Choroid plexus epithelial cell (primary cell): ENCODE measurements at regions not wholly inside any gene's neighbourhood (a gene's known extent, or its start where the extent isn't known, plus 50 kb on each side); places are given as distances from the start of the nearest gene placed in this dataset.

ENCODE experiments used
- DNase-seq: peaks from one replicate; pipeline ENCODE4 v3.0.0-alpha.2; 2010; ENCODE audit warnings: low read depth
- H3K4me3 ChIP-seq: 2 replicates; pipeline ENCODE4 v1.5.1; 2011; ENCODE audit warnings: low read depth, mild to moderate bottlenecking, control low read depth, low read length, moderate library complexity
- CTCF ChIP-seq: conservative IDR thresholded peaks from 2 replicates; pipeline ENCODE4 v1.5.1; 2011; ENCODE audit warnings: low read depth, mild to moderate bottlenecking, control low read depth, inconsistent platforms, low read length, moderate library complexity

GRCh38 chr5:117982691-117983090 lies 1005.7 kb downstream of the DTWD2 start:
- H3K4me3 ChIP-seq: no peak overlapping the region
- no peak for DNase-seq
- TF ChIP-seq CTCF: no peak

DNA sequence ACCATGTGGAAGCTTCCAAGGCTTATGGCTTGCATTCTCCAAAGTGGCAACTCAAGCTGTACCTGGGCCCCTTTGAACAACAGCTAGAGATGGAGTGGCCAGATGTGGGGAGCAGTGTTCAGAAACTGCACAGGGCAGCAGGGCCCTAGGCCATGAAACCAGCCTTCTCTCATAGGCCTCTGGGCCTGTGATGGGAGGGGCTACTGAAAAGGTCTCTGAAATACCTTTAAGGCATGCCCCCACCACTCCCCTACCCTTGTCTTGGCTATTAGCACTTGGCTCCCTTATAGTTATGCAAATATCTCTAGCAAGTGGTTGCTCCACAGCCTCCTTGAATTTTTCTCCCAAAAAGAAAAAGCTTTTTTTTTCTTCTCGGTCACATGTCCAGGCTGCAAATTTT lies 1014.6 kb downstream of the DTWD2 start:
- DNase-seq: no peak
- no peak overlapping the region for H3K4me3 ChIP-seq
- TF ChIP-seq CTCF: no peak

DNA sequence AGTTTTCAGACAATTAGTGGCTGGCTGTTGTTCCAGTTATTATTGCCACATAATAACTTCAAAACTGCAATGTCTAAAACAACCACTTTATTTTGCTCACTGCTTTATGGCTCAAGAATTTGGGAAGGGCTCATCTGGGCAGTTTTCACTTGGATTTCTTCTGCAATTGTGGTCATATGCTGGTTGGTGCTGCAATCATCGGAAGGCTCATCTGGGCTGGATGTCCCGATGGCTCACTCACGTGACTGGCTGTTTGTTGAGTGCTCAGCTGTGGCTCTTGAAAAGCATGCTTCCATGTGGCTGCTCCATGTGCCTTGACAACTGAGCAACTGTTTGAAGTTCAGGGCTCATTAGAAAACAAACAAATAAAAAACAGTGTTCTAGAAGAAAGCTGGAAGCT lies 1032.5 kb downstream of the DTWD2 start:
- DNase-seq: no peak
- no peak for TF ChIP-seq CTCF
- no peak overlapping the region for H3K4me3 ChIP-seq

DNA sequence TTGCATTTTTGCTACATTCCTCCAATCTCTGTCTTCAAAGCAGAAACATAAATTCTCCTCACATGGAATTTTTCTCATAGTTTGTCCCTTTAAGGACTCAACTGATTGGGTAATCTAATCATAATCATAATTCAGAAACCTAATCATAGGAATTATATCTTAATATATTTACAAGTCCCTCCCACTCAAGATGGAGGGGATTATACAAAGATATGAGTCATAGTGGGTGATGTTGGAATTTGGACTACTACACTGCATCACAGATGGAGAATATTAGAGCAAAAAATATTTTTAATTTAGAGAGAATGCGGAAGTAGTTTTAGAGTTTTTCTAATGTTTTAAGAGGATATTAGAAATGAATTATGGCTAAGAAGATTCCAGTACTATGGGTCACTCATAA lies 1034.0 kb downstream of the DTWD2 start:
- H3K4me3 ChIP-seq: no peak overlapping the region
- DNase-seq: no peak
- TF ChIP-seq CTCF: no peak

GRCh38 chr5:117953272-117953671 lies 1035.1 kb downstream of the DTWD2 start:
- TF ChIP-seq CTCF: no peak
- DNase-seq: no peak
- H3K4me3 ChIP-seq: no peak overlapping the region

DNA sequence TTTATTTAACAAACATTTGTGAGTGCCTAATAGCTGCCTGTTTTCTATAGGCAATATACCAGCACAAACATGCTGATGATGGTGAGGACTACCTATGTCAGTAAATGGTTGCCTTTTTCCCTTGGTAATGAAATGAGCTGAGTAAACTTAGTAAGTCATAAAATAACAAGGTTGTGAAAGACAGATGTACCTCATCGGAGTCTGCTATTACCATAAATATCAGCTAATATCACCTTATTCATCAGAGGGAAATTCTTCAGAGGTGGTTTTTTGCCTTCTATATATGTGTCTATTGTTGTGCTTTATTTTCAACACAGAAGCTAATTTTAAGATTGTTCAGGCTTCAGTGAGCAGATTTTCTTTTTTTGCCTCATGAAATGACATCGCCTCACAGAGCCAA lies 1040.5 kb downstream of the DTWD2 start:
- DNase-seq: no peak
- no peak for TF ChIP-seq CTCF
- H3K4me3 ChIP-seq: no peak overlapping the region

GRCh38 chr5:117947121-117947520 lies 1041.2 kb downstream of the DTWD2 start:
- no peak for TF ChIP-seq CTCF
- no peak for DNase-seq
- no peak overlapping the region for H3K4me3 ChIP-seq
